Lower leg skin (tissue), 4 donors: ENCODE measurements at regions not wholly inside any gene's neighbourhood (a gene's known extent, or its start where the extent isn't known, plus 50 kb on each side); places are given as distances from the start of the nearest gene placed in this dataset.

Experiments used
- DNase-seq, 2 donors: peaks; one replicate each; pipeline ENCODE4 v3.0.0-alpha.2; 2019; ENCODE audit warnings: low spot score in 2 of 2
- H3K4me3 ChIP-seq: fragments of 200-600 bp; sonication (generic); 2 replicates; pipeline ENCODE4 v1.5.1; 2017; ENCODE audit warnings: mild to moderate bottlenecking, low read depth; ENCODE audit not compliant: poor library complexity, severe bottlenecking
- POLR2A ChIP-seq, 2 donors: fragments of 450-650 bp; IDR thresholded peaks; one replicate each; pipeline ENCODE4 v1.6.1; 2016 to 2017; ENCODE audit warnings: antibody characterized with exemption in 2 of 2, mild to moderate bottlenecking in 1 of 2, moderate library complexity in 1 of 2
- WGBS, 2 donors: methylation state at CpG; one replicate each; pipeline ENCODE4 v1.1.5; 2018; 5-methylcytosine and 5-hydroxymethylcytosine counted together
- intact Hi-C: fragments of 100-400 bp; cut with DNase I; formaldehyde crosslinking; loops from one replicate; pipeline ENCODE4 v1.15.0; 2023; ENCODE audit warnings: low total_unique reads
- TF ChIP-seq, protein P1 (sequence below), 3 donors: fragments of 450-650 bp; IDR thresholded peaks; one replicate each; pipeline ENCODE4 v1.5.1; 2016; ENCODE audit warnings: antibody characterized with exemption in 3 of 3, mild to moderate bottlenecking in 3 of 3, moderate library complexity in 2 of 3

DNA sequence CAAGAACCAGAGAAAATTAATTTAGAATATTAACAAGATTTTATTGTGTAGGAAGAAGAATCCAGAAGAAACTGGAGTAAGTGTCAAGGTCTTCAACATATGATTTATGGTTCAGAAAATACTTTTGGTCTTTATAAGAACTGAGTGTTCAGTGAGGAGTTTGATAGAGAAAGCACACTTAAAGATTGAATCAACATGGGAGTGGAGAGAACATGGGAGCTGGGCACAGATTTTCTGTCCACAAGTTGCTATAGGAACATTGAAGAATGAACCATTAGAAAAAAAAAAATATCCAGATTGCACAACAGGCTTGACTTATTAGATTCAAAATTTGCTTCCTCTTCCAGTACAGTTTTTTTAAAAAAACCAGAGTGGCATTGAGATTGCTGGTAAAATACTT is 601.2 kb upstream of the GNPDA2 start:
- TF ChIP-seq POLR2A (IDR thresholded peaks at IDR 0.05), result no peak
- TF ChIP-seq, protein P1, sequence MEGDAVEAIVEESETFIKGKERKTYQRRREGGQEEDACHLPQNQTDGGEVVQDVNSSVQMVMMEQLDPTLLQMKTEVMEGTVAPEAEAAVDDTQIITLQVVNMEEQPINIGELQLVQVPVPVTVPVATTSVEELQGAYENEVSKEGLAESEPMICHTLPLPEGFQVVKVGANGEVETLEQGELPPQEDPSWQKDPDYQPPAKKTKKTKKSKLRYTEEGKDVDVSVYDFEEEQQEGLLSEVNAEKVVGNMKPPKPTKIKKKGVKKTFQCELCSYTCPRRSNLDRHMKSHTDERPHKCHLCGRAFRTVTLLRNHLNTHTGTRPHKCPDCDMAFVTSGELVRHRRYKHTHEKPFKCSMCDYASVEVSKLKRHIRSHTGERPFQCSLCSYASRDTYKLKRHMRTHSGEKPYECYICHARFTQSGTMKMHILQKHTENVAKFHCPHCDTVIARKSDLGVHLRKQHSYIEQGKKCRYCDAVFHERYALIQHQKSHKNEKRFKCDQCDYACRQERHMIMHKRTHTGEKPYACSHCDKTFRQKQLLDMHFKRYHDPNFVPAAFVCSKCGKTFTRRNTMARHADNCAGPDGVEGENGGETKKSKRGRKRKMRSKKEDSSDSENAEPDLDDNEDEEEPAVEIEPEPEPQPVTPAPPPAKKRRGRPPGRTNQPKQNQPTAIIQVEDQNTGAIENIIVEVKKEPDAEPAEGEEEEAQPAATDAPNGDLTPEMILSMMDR (IDR thresholded peaks at IDR 0.05), result no peak

DNA sequence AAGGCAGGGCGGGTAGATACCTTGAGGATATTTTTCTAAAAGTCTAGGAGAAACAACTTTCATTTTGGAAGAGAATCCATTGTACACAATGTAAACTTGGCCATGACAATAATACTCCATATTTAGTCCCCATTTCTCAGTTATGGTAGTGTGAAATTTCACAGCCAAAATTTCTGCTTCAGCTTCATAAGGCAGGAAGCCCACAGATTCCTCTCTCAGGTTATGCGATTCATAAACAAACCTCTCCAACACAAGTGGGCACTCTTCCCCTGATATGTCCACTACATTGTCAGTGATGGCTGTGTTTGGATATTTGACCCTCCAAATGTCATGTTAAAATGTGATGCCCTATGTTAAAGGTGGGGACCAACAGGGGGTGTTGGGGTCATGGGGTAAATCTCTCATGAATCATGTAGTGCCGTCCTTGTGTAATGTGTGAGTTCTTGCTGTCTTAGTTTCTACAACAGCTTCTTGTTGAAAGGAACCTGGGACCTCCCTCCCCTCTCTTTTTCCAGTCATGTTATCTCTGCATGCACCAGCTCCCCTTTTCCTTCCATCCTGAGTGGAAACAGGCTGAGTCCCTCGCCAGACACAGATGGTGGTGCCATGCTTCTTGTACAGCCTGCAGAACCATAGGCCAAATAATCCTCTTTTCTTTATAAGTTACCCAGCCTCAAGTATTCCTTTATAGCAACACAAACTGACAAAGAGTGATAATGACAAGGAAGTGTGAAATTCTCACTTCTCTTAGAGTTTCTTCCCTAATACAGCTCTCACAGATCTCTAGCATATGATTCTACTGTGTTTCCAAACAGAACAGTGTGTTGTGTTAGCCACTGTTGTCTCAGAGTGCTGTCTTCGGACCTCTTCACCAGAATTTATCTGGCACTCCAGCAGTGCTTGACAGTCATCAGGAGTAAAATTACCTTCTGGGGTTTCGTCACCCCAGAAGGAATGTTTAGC is 598.4 kb upstream of the GNPDA2 start:
- no peak overlapping the region for H3K4me3 ChIP-seq
- intact Hi-C loops, result no loop called here
- no peak for DNase-seq
- TF ChIP-seq POLR2A (IDR thresholded peaks at IDR 0.05), result no peak
- TF ChIP-seq, protein P1 (IDR thresholded peaks at IDR 0.05), result no peak
- WGBS, 2 donors, result 86 to 87% methylated on average over 6 of the region's 6 CpGs

More for the DNA sequence above, 601.2 kb upstream of the GNPDA2 start:
- H3K4me3 ChIP-seq, result no peak overlapping the region
- intact Hi-C loops, result no loop called here
- no peak for DNase-seq

DNA sequence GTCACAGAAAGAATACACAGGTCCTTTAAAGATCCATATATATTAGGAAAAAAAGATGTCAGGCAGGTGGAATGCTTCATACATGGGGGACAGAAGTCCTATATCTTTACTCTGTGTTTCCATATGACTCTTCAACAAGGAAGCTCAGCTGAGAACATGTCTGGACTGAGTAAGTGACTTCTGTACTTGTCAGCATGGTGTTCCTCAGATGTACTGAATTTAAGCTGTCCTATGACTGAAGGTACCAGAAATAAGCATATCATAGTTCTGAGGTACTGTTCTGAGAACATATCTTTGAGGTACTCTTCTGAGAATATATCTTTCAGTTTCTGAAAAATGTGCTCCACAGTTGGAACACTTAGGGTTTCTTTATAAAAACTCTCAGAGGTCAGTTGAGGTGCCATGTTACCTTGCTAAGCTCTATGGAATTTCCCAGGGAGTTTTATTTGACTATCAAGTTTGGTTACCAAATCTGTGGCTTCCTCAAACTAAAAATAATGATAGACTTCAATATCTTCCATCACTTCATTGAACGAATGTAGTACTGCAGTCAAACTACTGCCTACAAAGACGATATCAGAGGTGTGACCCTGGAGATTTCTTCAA is 597.2 kb upstream of the GNPDA2 start:
- TF ChIP-seq POLR2A (IDR thresholded peaks at IDR 0.05), result no peak
- TF ChIP-seq, protein P1 (IDR thresholded peaks at IDR 0.05), result no peak
- no peak for DNase-seq
- intact Hi-C loops, result no loop called here
- H3K4me3 ChIP-seq, result no peak overlapping the region
- WGBS, 2 donors, result 80 to 83% methylated on average over 2 of the region's 2 CpGs

DNA sequence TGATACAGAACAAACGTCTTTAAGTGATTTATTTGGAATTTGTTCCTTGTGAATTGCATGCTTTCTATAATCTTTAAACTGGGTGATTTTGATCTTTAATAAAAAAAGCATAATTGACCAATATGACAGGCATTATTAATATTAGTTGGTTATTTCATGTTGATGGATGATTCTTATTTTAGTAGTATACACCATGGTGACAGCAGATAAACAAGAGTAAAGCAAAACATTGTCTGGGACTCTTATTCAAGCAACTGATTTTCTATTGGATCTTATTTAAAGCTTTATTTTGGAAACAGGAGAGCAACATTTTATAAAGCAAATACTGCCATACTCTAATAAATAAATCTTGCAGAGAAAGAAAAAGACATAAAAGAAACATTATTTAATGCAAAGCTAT is 591.4 kb upstream of the GNPDA2 start:
- no peak for DNase-seq
- intact Hi-C loops, result no loop called here
- no peak overlapping the region for H3K4me3 ChIP-seq
- no peak for TF ChIP-seq POLR2A (IDR thresholded peaks at IDR 0.05)
- TF ChIP-seq, protein P1 (IDR thresholded peaks at IDR 0.05), result no peak
- WGBS, 2 donors, result 29 to 40% methylated on average over 1 of the region's 1 CpG

DNA sequence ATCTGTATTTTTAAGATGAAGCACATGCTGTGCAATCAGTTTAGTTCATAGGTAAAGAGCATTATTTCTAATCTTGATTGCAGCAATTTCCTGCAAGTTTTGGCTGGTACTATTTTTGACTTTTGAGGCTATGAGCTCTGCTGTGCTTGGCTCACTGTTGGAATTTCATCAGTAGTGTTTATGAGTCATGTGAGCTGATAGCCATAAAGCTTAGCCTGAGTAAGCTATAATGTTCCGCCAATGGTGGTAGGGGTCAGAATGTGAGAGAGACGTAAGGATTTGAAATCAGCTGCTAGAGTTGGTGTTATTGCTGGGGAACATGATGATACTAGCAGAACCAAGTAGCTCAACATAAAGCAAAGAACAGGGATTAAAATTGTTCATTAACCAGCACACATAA is 590.9 kb upstream of the GNPDA2 start:
- H3K4me3 ChIP-seq, result no peak overlapping the region
- intact Hi-C loops, result no loop called here
- TF ChIP-seq, protein P1 (IDR thresholded peaks at IDR 0.05), result no peak
- TF ChIP-seq POLR2A (IDR thresholded peaks at IDR 0.05), result no peak
- DNase-seq, result no peak
- 41 to 44% methylated on average over 2 of the region's 2 CpGs for WGBS, 2 donors
